GM12878 (cell line): ENCODE measurements at regions not wholly inside any gene's neighbourhood (a gene's known extent, or its start where the extent isn't known, plus 50 kb on each side); places are given as distances from the start of the nearest gene placed in this dataset.

ENCODE experiments used
- CREB1 ChIP-seq: IDR thresholded peaks from 2 replicates; pipeline ENCODE4 v1.6.1; 2012; ENCODE audit warnings: low read depth, mild to moderate bottlenecking, inconsistent platforms
- CTCF ChIP-seq, 3 experiments: IDR thresholded peaks in 2 of 3; conservative IDR thresholded peaks in 1 of 3; 2 replicates each; pipeline ENCODE4 v1.5.1; 2011; ENCODE audit warnings: low read depth in 3 of 3, low read length in 3 of 3, mild to moderate bottlenecking in 3 of 3, control low read depth in 2 of 3, moderate library complexity in 2 of 3, inconsistent platforms in 1 of 3, mixed read lengths in 1 of 3; ENCODE audit not compliant: control insufficient read depth in 2 of 3, insufficient read depth in 1 of 3; ENCODE audit errors: extremely low read depth in 1 of 3
- EGR1 ChIP-seq, 2 experiments: IDR thresholded peaks; 1 replicate in 1 of 2; 2 replicates in 1 of 2; pipeline ENCODE4 v1.6.1; 2011 to 2012; ENCODE audit warnings: low read depth in 2 of 2, low read length in 2 of 2, borderline replicate concordance in 1 of 2, mild to moderate bottlenecking in 1 of 2, moderate library complexity in 1 of 2
- ELK1 ChIP-seq: IDR thresholded peaks from 2 replicates; pipeline ENCODE4 v1.6.1; 2012; ENCODE audit warnings: low read depth, low read length, improper control_type of control experiment
- EZH2 ChIP-seq: IDR thresholded peaks from 2 replicates; pipeline ENCODE4 v1.6.1; 2012; ENCODE audit warnings: low read depth, mild to moderate bottlenecking, control low read depth, inconsistent platforms, low read length, borderline replicate concordance; ENCODE audit not compliant: control insufficient read depth
- KAT2A ChIP-seq: conservative IDR thresholded peaks from 2 replicates; pipeline ENCODE4 v1.6.1; 2011; ENCODE audit warnings: low read depth, low read length; ENCODE audit not compliant: control insufficient read depth
- MEF2A ChIP-seq: IDR thresholded peaks from 2 replicates; pipeline ENCODE4 v1.6.1; 2011; ENCODE audit warnings: low read depth, mild to moderate bottlenecking, low read length, moderate library complexity; ENCODE audit not compliant: insufficient read depth
- POLR2AphosphoS5 ChIP-seq: IDR thresholded peaks from 2 replicates; pipeline ENCODE4 v1.6.1; 2011; ENCODE audit warnings: mild to moderate bottlenecking, low read length, inconsistent platforms
- RAD21 ChIP-seq: IDR thresholded peaks from 2 replicates; pipeline ENCODE4 v1.6.1; 2011; ENCODE audit warnings: mild to moderate bottlenecking, low read depth, low read length, moderate library complexity; ENCODE audit not compliant: insufficient read depth
- REST ChIP-seq: IDR thresholded peaks from 2 replicates; pipeline ENCODE4 v1.6.1; 2012; ENCODE audit warnings: mild to moderate bottlenecking, low read depth, low read length
- TAF1 ChIP-seq: IDR thresholded peaks from 2 replicates; pipeline ENCODE4 v1.6.1; 2011; ENCODE audit warnings: mild to moderate bottlenecking, low read depth, low read length, borderline replicate concordance
- YBX1 ChIP-seq: fragments of 450-650 bp; IDR thresholded peaks from 2 replicates; pipeline ENCODE4 v1.6.1; 2016; ENCODE audit warnings: antibody characterized with exemption
- ZNF274 ChIP-seq: IDR thresholded peaks from one replicate; pipeline ENCODE4 v1.8.0; 2011; ENCODE audit not compliant: insufficient read length, insufficient read depth

- no peak for TF ChIP-seq TAF1
- no peak for TF ChIP-seq RAD21
- TF ChIP-seq ZNF274 = no peak
- TF ChIP-seq CTCF (IDR thresholded peaks at IDR 0.05 in 2 of 3, conservative IDR thresholded peaks at IDR 0.05 in 1 of 3; ENCODE audit: control insufficient read depth in 2 of 3, extremely low read depth in 1 of 3, insufficient read depth in 1 of 3, low read depth in 3 of 3, low read length in 3 of 3) = no peak
- no peak for TF ChIP-seq EZH2
- no peak for TF ChIP-seq KAT2A
- TF ChIP-seq EGR1 (IDR thresholded peaks at IDR 0.05; ENCODE audit: borderline replicate concordance in 1 of 2, low read depth in 2 of 2, low read length in 2 of 2) = no peak
- no peak for TF ChIP-seq MEF2A
- no peak for TF ChIP-seq YBX1
- no peak for TF ChIP-seq CREB1
- TF ChIP-seq POLR2AphosphoS5 = no peak
- no peak for TF ChIP-seq REST
- TF ChIP-seq ELK1 = no peak
Measured at GRCh38 chr5:101796427-101796826, 499.7 kb downstream of the SLCO4C1 start.
